OCI-LY3 (cell line): ENCODE measurements at regions not wholly inside any gene's neighbourhood (a gene's known extent, or its start where the extent isn't known, plus 50 kb on each side); places are given as distances from the start of the nearest gene placed in this dataset.

Experiments
- H2AFZ ChIP-seq: fragments of 200-600, 300-600 bp; shearing (Covaris generic); 2 replicates; pipeline ENCODE4 v1.6.0; 2014; ENCODE audit warnings: antibody characterized with exemption, low read depth, low read length
- H3K27ac ChIP-seq: fragments of 200-600, 300-600 bp; sonication (generic); 2 replicates; pipeline ENCODE4 v1.5.1; 2014; ENCODE audit warnings: mild to moderate bottlenecking, low read length, moderate library complexity, mixed read lengths
- H3K27me3 ChIP-seq: fragments of 200-600, 300-600 bp; sonication (generic); 2 replicates; pipeline ENCODE4 v1.6.1; 2014; ENCODE audit warnings: low read depth, low read length, mixed read lengths
- H3K36me3 ChIP-seq: fragments of 200-600, 300-600 bp; sonication (generic); replicated peaks from 2 replicates; pipeline ENCODE3; 2014; ENCODE audit warnings: low read depth, low read length, mixed read lengths
- H3K4me1 ChIP-seq: fragments of 300-600, 200-600 bp; sonication (generic); 2 replicates; pipeline ENCODE4 v1.6.1; 2014; ENCODE audit warnings: low read length, mixed read lengths
- H3K4me2 ChIP-seq: fragments of 200-600, 300-600 bp; sonication (generic); 2 replicates; pipeline ENCODE4 v1.6.1; 2014; ENCODE audit warnings: low read length, mixed read lengths
- H3K4me3 ChIP-seq: fragments of 300-600, 200-600 bp; sonication (generic); 2 replicates; pipeline ENCODE4 v1.5.1; 2014; ENCODE audit warnings: antibody characterized with exemption, mild to moderate bottlenecking, low read length, moderate library complexity
- H3K79me2 ChIP-seq: fragments of 300-600, 200-600 bp; shearing (Covaris generic); 2 replicates; pipeline ENCODE4 v1.6.1; 2014; ENCODE audit warnings: mild to moderate bottlenecking, low read length, mixed read lengths
- H3K9ac ChIP-seq: fragments of 300-600, 200-600 bp; shearing (Covaris generic); 2 replicates; pipeline ENCODE4 v1.6.0; 2014; ENCODE audit warnings: mild to moderate bottlenecking, low read length, moderate library complexity
- H3K9me3 ChIP-seq: fragments of 200-600, 300-600 bp; shearing (Covaris generic); 2 replicates; pipeline ENCODE4 v1.6.1; 2014; ENCODE audit warnings: low read length, mixed read lengths; ENCODE audit not compliant: insufficient read depth
- H4K20me1 ChIP-seq: fragments of 200-600, 300-600 bp; sonication (generic); 2 replicates; pipeline ENCODE4 v1.6.1; 2016; ENCODE audit warnings: low read length, mixed read lengths; ENCODE audit not compliant: insufficient read depth
- CTCF ChIP-seq: fragments of 200-600, 300-600 bp; sonication (generic); IDR thresholded peaks from 2 replicates; pipeline ENCODE4 v1.5.1; 2014; ENCODE audit warnings: antibody characterized with exemption, low read length, low read depth
- EZH2phosphoT487 ChIP-seq: fragments of 200-600 bp; shearing (Covaris generic); IDR thresholded peaks from 2 replicates; pipeline ENCODE4 v1.6.1; 2018; ENCODE audit warnings: antibody characterized with exemption, mixed run types, low read depth

GRCh38 chr20:59414936-59415623 lies 114.7 kb downstream of the EDN3 start:
- Histone ChIP-seq H2AFZ (no peak overlapping the region), H3K4me1 (no peaks in the 10 kb centered on the region), H3K9ac (no peak overlapping the region), H3K9me3 (no peaks in the 10 kb centered on the region), H3K4me2 (no peak overlapping the region), H4K20me1 (no peaks in the 10 kb centered on the region), H3K79me2 (no peaks in the 10 kb centered on the region), H3K27ac (no peak overlapping the region), H3K36me3 (no peaks in the 10 kb centered on the region), H3K4me3 (no peak overlapping the region), H3K27me3 (peaks cover 70% of the 10 kb centered on the region)
- TF ChIP-seq EZH2phosphoT487, result no peak
- TF ChIP-seq CTCF, result no peak

GRCh38 chr20:59416916-59417315 lies 116.5 kb downstream of the EDN3 start:
- no peaks in the 10 kb centered on the region for H3K79me2 ChIP-seq
- H3K9me3 ChIP-seq, result no peaks in the 10 kb centered on the region
- no peak overlapping the region for H3K4me2 ChIP-seq
- H3K4me3 ChIP-seq, result no peak overlapping the region
- H4K20me1 ChIP-seq, result no peaks in the 10 kb centered on the region
- H3K36me3 ChIP-seq, result no peaks in the 10 kb centered on the region
- H2AFZ ChIP-seq, result no peak overlapping the region
- no peak overlapping the region for H3K27ac ChIP-seq
- no peak for TF ChIP-seq CTCF
- no peak for TF ChIP-seq EZH2phosphoT487
- H3K27me3 ChIP-seq, result peaks cover 75% of the 10 kb centered on the region
- H3K9ac ChIP-seq, result no peak overlapping the region
- H3K4me1 ChIP-seq, result no peaks in the 10 kb centered on the region

GRCh38 chr20:59421089-59421488 lies 120.7 kb downstream of the EDN3 start:
- H3K79me2 ChIP-seq, result no peaks in the 10 kb centered on the region
- H3K9ac ChIP-seq, result no peak overlapping the region
- no peak overlapping the region for H2AFZ ChIP-seq
- TF ChIP-seq EZH2phosphoT487, result no peak
- TF ChIP-seq CTCF, result no peak
- H3K4me3 ChIP-seq, result no peak overlapping the region
- H3K36me3 ChIP-seq, result no peaks in the 10 kb centered on the region
- H4K20me1 ChIP-seq, result no peaks in the 10 kb centered on the region
- no peak overlapping the region for H3K4me2 ChIP-seq
- no peaks in the 10 kb centered on the region for H3K4me1 ChIP-seq
- peaks cover 60% of the 10 kb centered on the region for H3K27me3 ChIP-seq
- no peak overlapping the region for H3K27ac ChIP-seq
- H3K9me3 ChIP-seq, result no peaks in the 10 kb centered on the region

- H3K79me2 ChIP-seq, result no peaks in the 10 kb centered on the region
- H2AFZ ChIP-seq, result no peak overlapping the region
- H3K4me1 ChIP-seq, result no peaks in the 10 kb centered on the region
- H3K27ac ChIP-seq, result no peak overlapping the region
- no peak for TF ChIP-seq CTCF
- no peak for TF ChIP-seq EZH2phosphoT487
- H3K9me3 ChIP-seq, result no peaks in the 10 kb centered on the region
- no peak overlapping the region for H3K4me3 ChIP-seq
- H3K9ac ChIP-seq, result no peak overlapping the region
- H3K27me3 ChIP-seq, result peaks cover 57% of the 10 kb centered on the region
- no peaks in the 10 kb centered on the region for H4K20me1 ChIP-seq
- no peak overlapping the region for H3K4me2 ChIP-seq
- no peaks in the 10 kb centered on the region for H3K36me3 ChIP-seq
Measured at GRCh38 chr20:59421920-59422637, 121.7 kb downstream of the EDN3 start.
